Natural killer cell (primary cell): ENCODE measurements at regions not wholly inside any gene's neighbourhood (a gene's known extent, or its start where the extent isn't known, plus 50 kb on each side); places are given as distances from the start of the nearest gene placed in this dataset.

Experiments used
- ATAC-seq, 3 donors: fragments of 150-1000 bp in 2 of 3; fragments of 200-7000 bp in 1 of 3; cut with Tn5 transposase; 1 replicate in 1 of 3; 2 replicates in 2 of 3; pipeline ENCODE4 v1.10.0; 2021; ENCODE audit warnings: mild to moderate bottlenecking in 2 of 3, moderate library complexity in 2 of 3
- DNase-seq, 2 donors: peaks; one replicate each; pipeline versions ENCODE4 v3.0.0 to v3.0.0-alpha.2; 2013 to 2021; ENCODE audit warnings: mixed read lengths in 1 of 2
- H3K27ac ChIP-seq: one replicate; pipeline ENCODE4 v1.5.1; 2013; ENCODE audit warnings: mild to moderate bottlenecking, low read length
- H3K27me3 ChIP-seq: one replicate; pipeline ENCODE4 v1.6.1; 2013; ENCODE audit warnings: low read length; ENCODE audit not compliant: control insufficient read depth, insufficient read depth
- H3K36me3 ChIP-seq: one replicate; pipeline ENCODE4 v1.6.1; 2013; ENCODE audit warnings: low read length; ENCODE audit not compliant: control insufficient read depth, insufficient read depth
- H3K4me1 ChIP-seq: one replicate; pipeline ENCODE4 v1.6.1; 2013; ENCODE audit warnings: low read length; ENCODE audit not compliant: control insufficient read depth, insufficient read depth
- H3K4me3 ChIP-seq: one replicate; pipeline ENCODE4 v1.5.1; 2013; ENCODE audit warnings: low read length
- H3K9me3 ChIP-seq: one replicate; pipeline ENCODE4 v1.6.1; 2013; ENCODE audit warnings: low read length; ENCODE audit not compliant: control insufficient read depth, insufficient read depth
- H3K27ac Mint-ChIP-seq, 2 donors: one replicate each; pipeline ENCODE4 v1.8.0; 2022; ENCODE audit warnings: mild to moderate bottlenecking in 2 of 2, mixed read lengths in 2 of 2, moderate library complexity in 1 of 2
- H3K27me3 Mint-ChIP-seq, 2 donors: one replicate each; pipeline ENCODE4 v1.8.0; 2022; ENCODE audit warnings: low read depth in 2 of 2, mixed read lengths in 2 of 2
- H3K36me3 Mint-ChIP-seq: one replicate; pipeline ENCODE4 v1.8.0; 2022; ENCODE audit warnings: mixed read lengths
- H3K4me1 Mint-ChIP-seq, 2 donors: one replicate each; pipeline ENCODE4 v1.8.0; 2022; ENCODE audit warnings: mixed read lengths in 2 of 2
- H3K4me3 Mint-ChIP-seq: one replicate; pipeline ENCODE4 v1.8.0; 2022; ENCODE audit warnings: mild to moderate bottlenecking, moderate library complexity, mixed read lengths
- H3K9me3 Mint-ChIP-seq, 2 donors: one replicate each; pipeline ENCODE4 v1.8.0; 2022; ENCODE audit warnings: mixed read lengths in 2 of 2
- CTCF ChIP-seq: fragments of 200-600 bp; IDR thresholded peaks from one replicate; pipeline ENCODE4 v1.8.0; 2022; ENCODE audit warnings: antibody characterized with exemption
- WGBS: methylation state at CpG from one replicate; pipeline ENCODE4 v1.1.7; 2013; ENCODE audit warnings: missing lambda C conversion rate; ENCODE audit not compliant: insufficient coverage; 5-methylcytosine and 5-hydroxymethylcytosine counted together
- intact Hi-C: fragments of 100-400 bp; cut with micrococcal nuclease; formaldehyde crosslinking; loops from one replicate; pipeline ENCODE4 v1.14.2; 2022

- peak; percentile 68 to 80 (median 71) for ATAC-seq
- no peak for TF ChIP-seq CTCF
- H3K27ac ChIP-seq: peak overlapping the region; percentile 3
- peaks cover 0 to 3% of the 10 kb centered on the region in 2 donors for H3K9me3 Mint-ChIP-seq
- peak in 1 of 2 donors; percentile 89 for DNase-seq
- H3K27ac Mint-ChIP-seq: peak overlapping the region; percentile 77 to 84
- peaks cover 28% of the 10 kb centered on the region for H3K4me1 ChIP-seq
- no peak overlapping the region for H3K4me3 ChIP-seq
- H3K36me3 ChIP-seq: no peaks in the 10 kb centered on the region
- no peak overlapping the region for H3K4me3 Mint-ChIP-seq
- no peaks in the 10 kb centered on the region for H3K36me3 Mint-ChIP-seq
- peaks cover 2% of the 10 kb centered on the region for H3K9me3 ChIP-seq
- H3K27me3 ChIP-seq: no peaks in the 10 kb centered on the region
- no peaks in the 10 kb centered on the region for H3K27me3 Mint-ChIP-seq
- 19% methylated on average over 5 of the region's 6 CpGs for WGBS
- H3K4me1 Mint-ChIP-seq: peaks cover 31 to 35% of the 10 kb centered on the region in 2 donors
- intact Hi-C loops: no loop called here
These were observed 165.5 kb upstream of the DYRK2 start for GRCh38 chr12:67482751-67483661.

GRCh38 chr12:67483871-67484554, 164.5 kb upstream of the DYRK2 start:
- Mint-ChIP-seq H3K27ac (peak overlapping the region; percentile 77 to 84), H3K27me3 (no peaks in the 10 kb centered on the region), H3K36me3 (peaks cover 3% of the 10 kb centered on the region), H3K4me3 (no peak overlapping the region), H3K9me3 (peaks cover under 1 to 4% of the 10 kb centered on the region in 2 donors), H3K4me1 (peaks cover 31 to 35% of the 10 kb centered on the region in 2 donors)
- Histone ChIP-seq H3K27ac (peak overlapping the region; percentile 10), H3K27me3 (no peaks in the 10 kb centered on the region), H3K4me1 (peaks cover 28% of the 10 kb centered on the region), H3K36me3 (no peaks in the 10 kb centered on the region), H3K4me3 (no peak overlapping the region), H3K9me3 (peaks cover 13% of the 10 kb centered on the region)
- DNase-seq (peak in 1 of 2 donors; percentile 23), ATAC-seq (peak; percentile 31 to 58 (median 40))
- WGBS: 56% methylated on average over 2 of the region's 3 CpGs
- intact Hi-C loops: no loop called here
- TF ChIP-seq CTCF: no peak

GRCh38 chr12:67484791-67485480, 163.6 kb upstream of the DYRK2 start:
- ATAC-seq (no peak), DNase-seq (peak in 1 of 2 donors; percentile 54)
- H3K9me3 ChIP-seq: peaks cover 17% of the 10 kb centered on the region
- peak overlapping the region; percentile 77 to 84 for H3K27ac Mint-ChIP-seq
- no peaks in the 10 kb centered on the region for H3K36me3 ChIP-seq
- H3K27ac ChIP-seq: peak overlapping the region; percentile 10
- 90% methylated on average over 4 of the region's 4 CpGs for WGBS
- no peak overlapping the region for H3K4me3 Mint-ChIP-seq
- peaks cover 31 to 35% of the 10 kb centered on the region in 2 donors for H3K4me1 Mint-ChIP-seq
- H3K27me3 Mint-ChIP-seq: peaks cover 0 to 4% of the 10 kb centered on the region in 2 donors
- TF ChIP-seq CTCF: no peak
- H3K4me1 ChIP-seq: peaks cover 28% of the 10 kb centered on the region
- H3K4me3 ChIP-seq: no peak overlapping the region
- no peaks in the 10 kb centered on the region for H3K27me3 ChIP-seq
- intact Hi-C loops: no loop called here
- peaks cover 5 to 9% of the 10 kb centered on the region in 2 donors for H3K9me3 Mint-ChIP-seq
- peaks cover 9% of the 10 kb centered on the region for H3K36me3 Mint-ChIP-seq
